HepG2 (cell line): ENCODE measurements at regions not wholly inside any gene's neighbourhood (a gene's known extent, or its start where the extent isn't known, plus 50 kb on each side); places are given as distances from the start of the nearest gene placed in this dataset.
A peak's percentile ranks its signal among the peaks of the same experiment; 100 is the strongest.
"Not testable (repeated sequence)": the region's sequence is repeated elsewhere in the genome, so short reads cannot be mapped to it uniquely, and the experiment has no call there.

Source experiments
- ARNT2 ChIP-seq: sonication (generic); formaldehyde crosslinking; IDR thresholded peaks from 2 replicates; pipeline ENCODE4 v1.8.0; 2022; ENCODE audit warnings: mild to moderate bottlenecking, low read depth, missing genetic modification reagents, moderate library complexity
- BRD4 ChIP-seq: sonication (generic); formaldehyde crosslinking; IDR thresholded peaks from 2 replicates; pipeline ENCODE4 v1.4.0; 2020; ENCODE audit warnings: missing genetic modification reagents
- CBX5 ChIP-seq: sonication (generic); formaldehyde crosslinking; IDR thresholded peaks from 2 replicates; pipeline ENCODE4 v1.4.0; 2020; ENCODE audit warnings: missing genetic modification reagents, borderline replicate concordance
- ELF3 ChIP-seq: IDR thresholded peaks from 2 replicates; pipeline ENCODE4 v1.6.1; 2016; ENCODE audit warnings: missing genetic modification reagents, missing compliant biosample characterization
- FOXA1 ChIP-seq, 2 experiments: fragments of 450-650 bp in 1 of 2; sonication (generic) in 1 of 2; formaldehyde crosslinking in 1 of 2; IDR thresholded peaks; 2 replicates each; pipeline versions ENCODE4 v1.4.0 to v1.6.1; 2016 to 2020; ENCODE audit warnings: missing genetic modification reagents in 1 of 2
- GABPB1 ChIP-seq: IDR thresholded peaks from 2 replicates; pipeline ENCODE4 v1.6.1; 2016; ENCODE audit warnings: mild to moderate bottlenecking, missing genetic modification reagents, moderate library complexity, missing compliant biosample characterization
- HNF4A ChIP-seq: sonication (generic); formaldehyde crosslinking; IDR thresholded peaks from 2 replicates; pipeline ENCODE4 v1.4.0; 2020; ENCODE audit warnings: missing genetic modification reagents
- KLF16 ChIP-seq, 2 experiments: sonication (generic) in 1 of 2; formaldehyde crosslinking in 1 of 2; IDR thresholded peaks; 2 replicates each; pipeline versions ENCODE4 v1.6.1 to v1.8.0; 2016 to 2023; ENCODE audit warnings: missing genetic modification reagents in 2 of 2, missing compliant biosample characterization in 1 of 2
- RCOR2 ChIP-seq: IDR thresholded peaks from 2 replicates; pipeline ENCODE4 v1.6.1; 2016; ENCODE audit warnings: missing biosample characterization, missing genetic modification reagents
- SOX13 ChIP-seq, 3 experiments: fragments of 450-650 bp in 1 of 3; sonication (generic) in 1 of 3; formaldehyde crosslinking in 1 of 3; IDR thresholded peaks in 2 of 3; conservative IDR thresholded peaks in 1 of 3; 2 replicates each; pipeline versions ENCODE4 v1.5.0 to v1.6.1; 2016 to 2020; ENCODE audit warnings: antibody characterized with exemption in 1 of 3, mild to moderate bottlenecking in 1 of 3, missing compliant biosample characterization in 1 of 3, missing genetic modification reagents in 1 of 3, moderate library complexity in 1 of 3
- THAP11 ChIP-seq: IDR thresholded peaks from 2 replicates; pipeline ENCODE4 v1.6.1; 2016; ENCODE audit warnings: missing biosample characterization, missing genetic modification reagents
- ZBTB7B ChIP-seq: sonication (generic); formaldehyde crosslinking; IDR thresholded peaks from 2 replicates; pipeline ENCODE4 v1.4.0; 2020; ENCODE audit warnings: missing genetic modification reagents
- ZFP1 ChIP-seq: IDR thresholded peaks from 2 replicates; pipeline ENCODE4 v1.6.1; 2016
- ZNF350 ChIP-seq: sonication (generic); formaldehyde crosslinking; IDR thresholded peaks from 2 replicates; pipeline ENCODE4 v1.4.0; 2020; ENCODE audit warnings: mild to moderate bottlenecking, low read depth, missing genetic modification reagents, borderline replicate concordance
- ZNF563 ChIP-seq: sonication (generic); formaldehyde crosslinking; IDR thresholded peaks from 2 replicates; pipeline ENCODE4 v1.8.0; 2022; ENCODE audit warnings: mild to moderate bottlenecking, moderate library complexity, missing genetic modification reagents
- TF ChIP-seq, protein P1 (sequence below): IDR thresholded peaks from 2 replicates; pipeline ENCODE4 v1.6.1; 2016; ENCODE audit warnings: mild to moderate bottlenecking
- TF ChIP-seq, protein P2 (sequence below): IDR thresholded peaks from 2 replicates; pipeline ENCODE4 v1.6.1; 2016; ENCODE audit warnings: low read depth
- TF ChIP-seq, protein P3 (sequence below): IDR thresholded peaks from 2 replicates; pipeline ENCODE4 v1.6.1; 2018; ENCODE audit warnings: missing genetic modification reagents, mild to moderate bottlenecking, missing compliant biosample characterization
- TF ChIP-seq, protein P4 (sequence below): sonication (generic); formaldehyde crosslinking; IDR thresholded peaks from 2 replicates; pipeline ENCODE4 v1.4.0; 2020; ENCODE audit warnings: missing genetic modification reagents
- TF ChIP-seq, protein P5 (sequence below): IDR thresholded peaks from 2 replicates; pipeline ENCODE4 v1.6.1; 2016; ENCODE audit warnings: missing compliant biosample characterization, missing genetic modification reagents, borderline replicate concordance

DNA sequence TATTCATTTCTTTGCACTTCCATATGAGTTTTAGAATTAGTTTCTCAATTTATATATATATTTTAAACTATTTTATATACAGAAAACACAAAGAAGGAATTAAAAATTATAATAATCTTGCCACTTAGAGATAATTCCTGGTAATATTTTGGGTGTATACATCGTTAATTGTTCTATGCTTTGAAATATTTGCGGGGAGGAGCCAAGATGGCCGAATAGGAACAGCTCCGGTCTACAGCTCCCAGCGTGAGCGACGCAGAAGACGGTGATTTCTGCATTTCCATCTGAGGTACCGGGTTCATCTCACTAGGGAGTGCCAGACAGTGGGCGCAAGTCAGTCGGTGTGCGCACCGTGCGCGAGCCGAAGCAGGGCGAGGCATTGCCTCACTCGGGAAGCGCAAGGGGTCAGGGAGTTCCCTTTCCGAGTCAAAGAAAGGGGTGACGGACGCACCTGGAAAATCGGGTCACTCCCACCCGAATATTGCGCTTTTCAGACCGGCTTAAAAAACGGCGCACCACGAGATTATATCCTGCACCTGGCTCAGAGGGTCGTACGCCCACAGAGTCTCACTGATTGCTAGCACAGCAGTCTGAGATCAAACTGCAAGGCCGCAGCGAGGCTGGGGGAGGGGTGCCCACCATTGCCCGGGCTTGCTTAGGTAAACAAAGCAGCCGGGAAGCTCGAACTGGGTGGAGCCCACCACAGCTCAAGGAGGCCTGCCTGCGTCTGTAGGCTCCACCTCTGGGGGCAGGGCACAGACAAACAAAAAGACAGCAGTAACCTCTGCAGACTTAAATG lies 197.1 kb upstream of the HAAO start (continued):
- TF ChIP-seq, protein P1, sequence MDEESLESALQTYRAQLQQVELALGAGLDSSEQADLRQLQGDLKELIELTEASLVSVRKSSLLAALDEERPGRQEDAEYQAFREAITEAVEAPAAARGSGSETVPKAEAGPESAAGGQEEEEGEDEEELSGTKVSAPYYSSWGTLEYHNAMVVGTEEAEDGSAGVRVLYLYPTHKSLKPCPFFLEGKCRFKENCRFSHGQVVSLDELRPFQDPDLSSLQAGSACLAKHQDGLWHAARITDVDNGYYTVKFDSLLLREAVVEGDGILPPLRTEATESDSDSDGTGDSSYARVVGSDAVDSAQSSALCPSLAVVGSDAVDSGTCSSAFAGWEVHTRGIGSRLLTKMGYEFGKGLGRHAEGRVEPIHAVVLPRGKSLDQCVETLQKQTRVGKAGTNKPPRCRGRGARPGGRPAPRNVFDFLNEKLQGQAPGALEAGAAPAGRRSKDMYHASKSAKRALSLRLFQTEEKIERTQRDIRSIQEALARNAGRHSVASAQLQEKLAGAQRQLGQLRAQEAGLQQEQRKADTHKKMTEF (CRISPR knock-in tag): peak; percentile 86; the same call in 1 of the 2 replicates
- TF ChIP-seq BRD4 (CRISPR knock-in tag): peak; percentile 67; the same call in 1 of the 2 replicates
- TF ChIP-seq ZBTB7B (CRISPR knock-in tag): peak; percentile 90
- TF ChIP-seq ZFP1 (CRISPR knock-in tag): 0 out of 2 replicates have a peak, but pooled peaks have one; percentile 27
- peak; percentile 42; the same call in 1 of the 2 replicates for TF ChIP-seq ELF3 (CRISPR knock-in tag)
- TF ChIP-seq, protein P2, sequence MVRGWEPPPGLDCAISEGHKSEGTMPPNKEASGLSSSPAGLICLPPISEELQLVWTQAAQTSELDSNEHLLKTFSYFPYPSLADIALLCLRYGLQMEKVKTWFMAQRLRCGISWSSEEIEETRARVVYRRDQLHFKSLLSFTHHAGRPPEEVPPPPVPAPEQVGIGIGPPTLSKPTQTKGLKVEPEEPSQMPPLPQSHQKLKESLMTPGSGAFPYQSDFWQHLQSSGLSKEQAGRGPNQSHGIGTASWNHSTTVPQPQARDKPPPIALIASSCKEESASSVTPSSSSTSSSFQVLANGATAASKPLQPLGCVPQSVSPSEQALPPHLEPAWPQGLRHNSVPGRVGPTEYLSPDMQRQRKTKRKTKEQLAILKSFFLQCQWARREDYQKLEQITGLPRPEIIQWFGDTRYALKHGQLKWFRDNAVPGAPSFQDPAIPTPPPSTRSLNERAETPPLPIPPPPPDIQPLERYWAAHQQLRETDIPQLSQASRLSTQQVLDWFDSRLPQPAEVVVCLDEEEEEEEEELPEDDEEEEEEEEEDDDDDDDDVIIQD (CRISPR knock-in tag): peak; percentile 38; the same call in 1 of the 2 replicates
- TF ChIP-seq KLF16 (CRISPR knock-in tag; IDR thresholded peaks at IDR 0.05): 0 out of 4 replicates have a peak, but pooled peaks of 1 of the 2 experiments have one; percentile 21
- TF ChIP-seq CBX5 (CRISPR knock-in tag): peak; percentile 56; the same call in 1 of the 2 replicates
- not testable (repeated sequence) for TF ChIP-seq FOXA1, SOX13 (IDR thresholded peaks at IDR 0.05)
- TF ChIP-seq FOXA1 (CRISPR knock-in tag; IDR thresholded peaks at IDR 0.05): peak; percentile 93
- TF ChIP-seq, protein P3, sequence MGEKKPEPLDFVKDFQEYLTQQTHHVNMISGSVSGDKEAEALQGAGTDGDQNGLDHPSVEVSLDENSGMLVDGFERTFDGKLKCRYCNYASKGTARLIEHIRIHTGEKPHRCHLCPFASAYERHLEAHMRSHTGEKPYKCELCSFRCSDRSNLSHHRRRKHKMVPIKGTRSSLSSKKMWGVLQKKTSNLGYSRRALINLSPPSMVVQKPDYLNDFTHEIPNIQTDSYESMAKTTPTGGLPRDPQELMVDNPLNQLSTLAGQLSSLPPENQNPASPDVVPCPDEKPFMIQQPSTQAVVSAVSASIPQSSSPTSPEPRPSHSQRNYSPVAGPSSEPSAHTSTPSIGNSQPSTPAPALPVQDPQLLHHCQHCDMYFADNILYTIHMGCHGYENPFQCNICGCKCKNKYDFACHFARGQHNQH (CRISPR knock-in tag): 0 out of 2 replicates have a peak, but pooled peaks have one; percentile 46
- TF ChIP-seq THAP11 (CRISPR knock-in tag): peak; percentile 56
- peak; percentile 64 for TF ChIP-seq HNF4A (CRISPR knock-in tag)
- TF ChIP-seq, protein P4, sequence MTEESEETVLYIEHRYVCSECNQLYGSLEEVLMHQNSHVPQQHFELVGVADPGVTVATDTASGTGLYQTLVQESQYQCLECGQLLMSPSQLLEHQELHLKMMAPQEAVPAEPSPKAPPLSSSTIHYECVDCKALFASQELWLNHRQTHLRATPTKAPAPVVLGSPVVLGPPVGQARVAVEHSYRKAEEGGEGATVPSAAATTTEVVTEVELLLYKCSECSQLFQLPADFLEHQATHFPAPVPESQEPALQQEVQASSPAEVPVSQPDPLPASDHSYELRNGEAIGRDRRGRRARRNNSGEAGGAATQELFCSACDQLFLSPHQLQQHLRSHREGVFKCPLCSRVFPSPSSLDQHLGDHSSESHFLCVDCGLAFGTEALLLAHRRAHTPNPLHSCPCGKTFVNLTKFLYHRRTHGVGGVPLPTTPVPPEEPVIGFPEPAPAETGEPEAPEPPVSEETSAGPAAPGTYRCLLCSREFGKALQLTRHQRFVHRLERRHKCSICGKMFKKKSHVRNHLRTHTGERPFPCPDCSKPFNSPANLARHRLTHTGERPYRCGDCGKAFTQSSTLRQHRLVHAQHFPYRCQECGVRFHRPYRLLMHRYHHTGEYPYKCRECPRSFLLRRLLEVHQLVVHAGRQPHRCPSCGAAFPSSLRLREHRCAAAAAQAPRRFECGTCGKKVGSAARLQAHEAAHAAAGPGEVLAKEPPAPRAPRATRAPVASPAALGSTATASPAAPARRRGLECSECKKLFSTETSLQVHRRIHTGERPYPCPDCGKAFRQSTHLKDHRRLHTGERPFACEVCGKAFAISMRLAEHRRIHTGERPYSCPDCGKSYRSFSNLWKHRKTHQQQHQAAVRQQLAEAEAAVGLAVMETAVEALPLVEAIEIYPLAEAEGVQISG (CRISPR knock-in tag): peak; percentile 52; the same call in 1 of the 2 replicates
- TF ChIP-seq ZNF350: peak; percentile 57; the same call in 1 of the 2 replicates
- TF ChIP-seq, protein P5, sequence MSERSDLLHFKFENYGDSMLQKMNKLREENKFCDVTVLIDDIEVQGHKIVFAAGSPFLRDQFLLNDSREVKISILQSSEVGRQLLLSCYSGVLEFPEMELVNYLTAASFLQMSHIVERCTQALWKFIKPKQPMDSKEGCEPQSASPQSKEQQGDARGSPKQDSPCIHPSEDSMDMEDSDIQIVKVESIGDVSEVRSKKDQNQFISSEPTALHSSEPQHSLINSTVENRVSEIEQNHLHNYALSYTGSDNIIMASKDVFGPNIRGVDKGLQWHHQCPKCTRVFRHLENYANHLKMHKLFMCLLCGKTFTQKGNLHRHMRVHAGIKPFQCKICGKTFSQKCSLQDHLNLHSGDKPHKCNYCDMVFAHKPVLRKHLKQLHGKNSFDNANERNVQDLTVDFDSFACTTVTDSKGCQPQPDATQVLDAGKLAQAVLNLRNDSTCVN (CRISPR knock-in tag): 0 out of 2 replicates have a peak, but pooled peaks have one; percentile 36
- TF ChIP-seq ZNF563: 0 out of 2 replicates have a peak, but pooled peaks have one; percentile 25
- peak; percentile 46; the same call in 1 of the 2 replicates for TF ChIP-seq GABPB1
- TF ChIP-seq SOX13 (CRISPR knock-in tag; conservative IDR thresholded peaks at IDR 0.05 in 1 of 2, IDR thresholded peaks at IDR 0.05 in 1 of 2): peak in 1 of 2 experiments; percentile 65; a peak in 2 of 4 replicates
- TF ChIP-seq ARNT2 (CRISPR knock-in tag): peak; percentile 34; the same call in 1 of the 2 replicates
- TF ChIP-seq RCOR2: 0 out of 2 replicates have a peak, but pooled peaks have one; percentile 35
